Tibial nerve (tissue), 4 donors: ENCODE measurements at regions not wholly inside any gene's neighbourhood (a gene's known extent, or its start where the extent isn't known, plus 50 kb on each side); places are given as distances from the start of the nearest gene placed in this dataset.

Source experiments
- DNase-seq, 2 donors: peaks; one replicate each; pipeline ENCODE4 v3.0.0-alpha.2; 2019; ENCODE audit warnings: low spot score in 2 of 2
- H3K27ac ChIP-seq, 4 donors: fragments of 200-600 bp; sonication (generic) in 3 of 4; one replicate each; pipeline ENCODE4 v1.5.1; 2017 to 2019; ENCODE audit warnings: mild to moderate bottlenecking in 1 of 4
- H3K27me3 ChIP-seq, 2 donors: fragments of 200-600 bp; sonication (generic) in 1 of 2; one replicate each; pipeline versions ENCODE4 v1.5.1 to v1.6.0; 2017 to 2019
- H3K36me3 ChIP-seq, 3 donors: fragments of 200-600 bp; sonication (generic); one replicate each; pipeline ENCODE4 v1.5.1; 2018 to 2019
- H3K4me1 ChIP-seq, 4 donors: fragments of 200-600 bp; sonication (generic) in 3 of 4; one replicate each; pipeline ENCODE4 v1.5.1; 2017 to 2019
- H3K4me3 ChIP-seq, 4 donors: fragments of 200-600 bp; sonication (generic) in 3 of 4; one replicate each; pipeline ENCODE4 v1.5.1; 2017 to 2019; ENCODE audit warnings: mild to moderate bottlenecking in 1 of 4, moderate library complexity in 1 of 4
- H3K9me3 ChIP-seq, 4 donors: fragments of 200-600 bp; sonication (generic) in 3 of 4; one replicate each; pipeline ENCODE4 v1.5.1; 2017 to 2019
- CTCF ChIP-seq, 5 experiments: fragments of 200-600 bp in 3 of 5; fragments of 450-650 bp in 2 of 5; sonication (generic) in 3 of 5; IDR thresholded peaks; one replicate each; pipeline ENCODE4 v1.5.1; 2016 to 2019; ENCODE audit warnings: antibody characterized with exemption in 5 of 5, mild to moderate bottlenecking in 3 of 5, moderate library complexity in 2 of 5
- EP300 ChIP-seq, 2 donors: sonication (generic); formaldehyde crosslinking; IDR thresholded peaks; one replicate each; pipeline ENCODE4 v1.6.1; 2017; ENCODE audit warnings: antibody characterized with exemption in 2 of 2, mild to moderate bottlenecking in 1 of 2
- POLR2A ChIP-seq, 2 donors: fragments of 450-650 bp; IDR thresholded peaks; one replicate each; pipeline ENCODE4 v1.6.1; 2017; ENCODE audit warnings: antibody characterized with exemption in 2 of 2, mild to moderate bottlenecking in 2 of 2, moderate library complexity in 2 of 2
- WGBS, 2 donors: methylation state at CpG; one replicate each; pipeline ENCODE4 v1.1.5; 2018; 5-methylcytosine and 5-hydroxymethylcytosine counted together

- no peaks in the 10 kb centered on the region for H3K36me3 ChIP-seq
- no peak for TF ChIP-seq POLR2A (IDR thresholded peaks at IDR 0.05)
- TF ChIP-seq EP300 (IDR thresholded peaks at IDR 0.05), result no peak
- TF ChIP-seq CTCF (IDR thresholded peaks at IDR 0.05), result no peak
- H3K27ac ChIP-seq, result no peak overlapping the region
- no peak overlapping the region for H3K4me3 ChIP-seq
- DNase-seq, result no peak
- H3K4me1 ChIP-seq, result no peaks in the 10 kb centered on the region
- no peaks in the 10 kb centered on the region for H3K27me3 ChIP-seq
- WGBS, 2 donors, result 54 to 59% methylated on average over 2 of the region's 2 CpGs
- no peaks in the 10 kb centered on the region for H3K9me3 ChIP-seq
Measured at GRCh38 chr3:176796371-176796770, 400.9 kb downstream of the TBL1XR1 start.

GRCh38 chr3:176795891-176796290 is 401.4 kb downstream of the TBL1XR1 start:
- no peaks in the 10 kb centered on the region for H3K36me3 ChIP-seq
- 32 to 41% methylated on average over 2 of the region's 2 CpGs for WGBS, 2 donors
- no peak for TF ChIP-seq POLR2A (IDR thresholded peaks at IDR 0.05)
- TF ChIP-seq EP300 (IDR thresholded peaks at IDR 0.05), result no peak
- TF ChIP-seq CTCF (IDR thresholded peaks at IDR 0.05), result no peak
- no peaks in the 10 kb centered on the region for H3K9me3 ChIP-seq
- H3K4me1 ChIP-seq, result no peaks in the 10 kb centered on the region
- no peaks in the 10 kb centered on the region for H3K27me3 ChIP-seq
- H3K4me3 ChIP-seq, result no peak overlapping the region
- DNase-seq, result no peak
- no peak overlapping the region for H3K27ac ChIP-seq

GRCh38 chr3:176794406-176794805 is 402.9 kb downstream of the TBL1XR1 start:
- no peaks in the 10 kb centered on the region for H3K36me3 ChIP-seq
- H3K9me3 ChIP-seq, result no peaks in the 10 kb centered on the region
- H3K27ac ChIP-seq, result no peak overlapping the region
- H3K27me3 ChIP-seq, result no peaks in the 10 kb centered on the region
- TF ChIP-seq CTCF (IDR thresholded peaks at IDR 0.05) (no peak), EP300 (IDR thresholded peaks at IDR 0.05) (no peak), POLR2A (IDR thresholded peaks at IDR 0.05) (no peak)
- 58 to 67% methylated on average over 3 of the region's 3 CpGs for WGBS, 2 donors
- H3K4me3 ChIP-seq, result no peak overlapping the region
- no peaks in the 10 kb centered on the region for H3K4me1 ChIP-seq
- DNase-seq, result no peak

GRCh38 chr3:176789947-176790346 is 407.3 kb downstream of the TBL1XR1 start:
- Histone ChIP-seq H3K4me3 (no peak overlapping the region), H3K27ac (no peak overlapping the region), H3K36me3 (no peaks in the 10 kb centered on the region), H3K27me3 (no peaks in the 10 kb centered on the region), H3K9me3 (no peaks in the 10 kb centered on the region), H3K4me1 (no peaks in the 10 kb centered on the region)
- TF ChIP-seq CTCF (IDR thresholded peaks at IDR 0.05), result no peak
- no peak for TF ChIP-seq POLR2A (IDR thresholded peaks at IDR 0.05)
- TF ChIP-seq EP300 (IDR thresholded peaks at IDR 0.05), result no peak
- no peak for DNase-seq
- 90 to 95% methylated on average over 3 of the region's 3 CpGs for WGBS, 2 donors

- WGBS, 2 donors, result 86 to 88% methylated on average over 1 of the region's 1 CpG
- Histone ChIP-seq H3K4me3 (no peak overlapping the region), H3K27me3 (no peaks in the 10 kb centered on the region), H3K9me3 (no peaks in the 10 kb centered on the region), H3K36me3 (no peaks in the 10 kb centered on the region), H3K27ac (no peak overlapping the region), H3K4me1 (no peaks in the 10 kb centered on the region)
- TF ChIP-seq EP300 (IDR thresholded peaks at IDR 0.05), result no peak
- TF ChIP-seq POLR2A (IDR thresholded peaks at IDR 0.05), result no peak
- TF ChIP-seq CTCF (IDR thresholded peaks at IDR 0.05), result no peak
- no peak for DNase-seq
Measured at GRCh38 chr3:176789281-176789705, 408.0 kb downstream of the TBL1XR1 start.
